Adipocyte (in vitro differentiated cells): ENCODE measurements at regions not wholly inside any gene's neighbourhood (a gene's known extent, or its start where the extent isn't known, plus 50 kb on each side); places are given as distances from the start of the nearest gene placed in this dataset.

Experiments used
- DNase-seq: peaks from one replicate; pipeline ENCODE4 v3.0.0-alpha.2; 2015; ENCODE audit warnings: low read depth
- H3K27me3 ChIP-seq: replicated peaks from 2 replicates; pipeline ENCODE4 v1.7.0; 2013; ENCODE audit warnings: mild to moderate bottlenecking, low read length, moderate library complexity; ENCODE audit not compliant: control insufficient read depth, insufficient read depth
- H3K36me3 ChIP-seq: 2 replicates; pipeline ENCODE4 v1.7.0; 2013; ENCODE audit warnings: low read length, mild to moderate bottlenecking, moderate library complexity; ENCODE audit not compliant: control insufficient read depth, insufficient read depth, severe bottlenecking
- H3K4me1 ChIP-seq: 2 replicates; pipeline ENCODE4 v1.7.0; 2013; ENCODE audit warnings: mild to moderate bottlenecking, low read length, moderate library complexity; ENCODE audit not compliant: control insufficient read depth, insufficient read depth
- H3K4me3 ChIP-seq: 2 replicates; pipeline ENCODE4 v1.7.0; 2013; ENCODE audit warnings: mild to moderate bottlenecking, low read length, moderate library complexity
- H3K9ac ChIP-seq: 2 replicates; pipeline ENCODE4 v1.7.0; 2013; ENCODE audit warnings: mild to moderate bottlenecking, low read length, moderate library complexity
- H3K9me3 ChIP-seq: 2 replicates; pipeline ENCODE4 v1.7.0; 2013; ENCODE audit warnings: mild to moderate bottlenecking, low read length, moderate library complexity; ENCODE audit not compliant: control insufficient read depth

DNA sequence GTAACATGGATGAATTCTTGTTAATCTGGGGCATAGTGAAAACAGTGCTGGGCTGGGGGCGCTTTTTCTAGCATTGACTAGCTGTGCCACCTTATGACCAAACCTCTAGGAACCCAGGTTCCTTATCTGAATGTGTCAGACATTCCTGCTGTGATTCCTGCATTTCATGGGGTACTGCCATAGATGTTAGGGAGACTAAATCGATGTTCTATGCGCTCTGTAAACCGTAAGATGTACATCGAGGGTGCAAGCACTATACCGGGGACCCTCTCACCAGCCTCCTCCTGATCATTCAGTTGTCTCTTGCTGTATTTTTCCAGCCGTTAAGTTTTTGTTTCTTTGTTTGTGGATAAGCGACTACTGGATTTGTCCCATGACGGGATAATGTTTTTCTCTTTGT is 170.9 kb upstream of the PARP11 start:
- no peak overlapping the region for H3K9ac ChIP-seq
- H3K27me3 ChIP-seq, result peaks cover 65% of the 10 kb centered on the region
- H3K36me3 ChIP-seq, result no peaks in the 10 kb centered on the region
- no peak for DNase-seq
- H3K4me3 ChIP-seq, result no peak overlapping the region
- H3K9me3 ChIP-seq, result no peaks in the 10 kb centered on the region
- H3K4me1 ChIP-seq, result no peaks in the 10 kb centered on the region

- H3K9me3 ChIP-seq, result no peaks in the 10 kb centered on the region
- H3K9ac ChIP-seq, result no peak overlapping the region
- peaks cover 12% of the 10 kb centered on the region for H3K4me1 ChIP-seq
- H3K36me3 ChIP-seq, result no peaks in the 10 kb centered on the region
- no peak for DNase-seq
- H3K4me3 ChIP-seq, result no peak overlapping the region
- peaks cover 52% of the 10 kb centered on the region for H3K27me3 ChIP-seq
These were observed 168.1 kb upstream of the PARP11 start for GRCh38 chr12:4041187-4041885.

GRCh38 chr12:4039931-4040330 is 166.7 kb upstream of the PARP11 start:
- no peaks in the 10 kb centered on the region for H3K9me3 ChIP-seq
- no peaks in the 10 kb centered on the region for H3K36me3 ChIP-seq
- H3K9ac ChIP-seq, result no peak overlapping the region
- H3K27me3 ChIP-seq, result peaks cover 43% of the 10 kb centered on the region
- no peak overlapping the region for H3K4me3 ChIP-seq
- H3K4me1 ChIP-seq, result peaks cover 12% of the 10 kb centered on the region
- no peak for DNase-seq

- H3K4me1 ChIP-seq, result peaks cover 22% of the 10 kb centered on the region
- H3K9me3 ChIP-seq, result no peaks in the 10 kb centered on the region
- H3K9ac ChIP-seq, result no peak overlapping the region
- H3K27me3 ChIP-seq, result peaks cover 22% of the 10 kb centered on the region
- peak; percentile 89 for DNase-seq
- H3K4me3 ChIP-seq, result no peak overlapping the region
- no peaks in the 10 kb centered on the region for H3K36me3 ChIP-seq
These were observed 164.6 kb upstream of the PARP11 start for GRCh38 chr12:4037747-4038312.

- H3K4me3 ChIP-seq, result no peak overlapping the region
- no peak overlapping the region for H3K9ac ChIP-seq
- H3K27me3 ChIP-seq, result peaks cover 18% of the 10 kb centered on the region
- H3K36me3 ChIP-seq, result no peaks in the 10 kb centered on the region
- peak; percentile 19 for DNase-seq
- peaks cover 29% of the 10 kb centered on the region for H3K4me1 ChIP-seq
- H3K9me3 ChIP-seq, result no peaks in the 10 kb centered on the region
These were observed 163.6 kb upstream of the PARP11 start for GRCh38 chr12:4036671-4037271.

DNA sequence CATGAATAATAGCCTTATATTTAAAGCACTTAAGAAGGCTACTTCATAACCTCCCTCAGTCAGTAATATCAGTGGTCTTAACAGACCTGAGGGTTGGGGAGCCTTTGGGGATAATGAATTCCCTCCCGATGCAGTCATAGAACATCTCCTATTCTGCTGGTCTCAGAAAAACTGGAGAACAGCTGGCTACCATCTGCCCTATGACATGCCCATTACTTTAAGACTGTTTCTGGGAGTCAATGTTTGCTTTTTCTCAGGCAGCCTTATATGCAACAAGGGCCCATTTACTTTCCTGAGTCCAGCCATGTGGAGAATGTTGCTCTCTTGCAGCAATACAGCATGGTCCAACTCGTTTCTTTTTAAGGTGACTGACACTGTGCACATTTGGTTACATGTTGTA is 161.7 kb upstream of the PARP11 start:
- peaks cover 39% of the 10 kb centered on the region for H3K4me1 ChIP-seq
- H3K27me3 ChIP-seq, result peaks cover 7% of the 10 kb centered on the region
- H3K4me3 ChIP-seq, result no peak overlapping the region
- H3K36me3 ChIP-seq, result no peaks in the 10 kb centered on the region
- DNase-seq, result peak; percentile 37
- no peak overlapping the region for H3K9ac ChIP-seq
- H3K9me3 ChIP-seq, result no peaks in the 10 kb centered on the region

GRCh38 chr12:4032924-4033615 is 159.9 kb upstream of the PARP11 start:
- H3K27me3 ChIP-seq, result peaks cover 2% of the 10 kb centered on the region
- H3K9ac ChIP-seq, result no peak overlapping the region
- H3K9me3 ChIP-seq, result no peaks in the 10 kb centered on the region
- no peaks in the 10 kb centered on the region for H3K36me3 ChIP-seq
- H3K4me1 ChIP-seq, result peaks cover 39% of the 10 kb centered on the region
- H3K4me3 ChIP-seq, result no peak overlapping the region
- DNase-seq, result peak; percentile 40

DNA sequence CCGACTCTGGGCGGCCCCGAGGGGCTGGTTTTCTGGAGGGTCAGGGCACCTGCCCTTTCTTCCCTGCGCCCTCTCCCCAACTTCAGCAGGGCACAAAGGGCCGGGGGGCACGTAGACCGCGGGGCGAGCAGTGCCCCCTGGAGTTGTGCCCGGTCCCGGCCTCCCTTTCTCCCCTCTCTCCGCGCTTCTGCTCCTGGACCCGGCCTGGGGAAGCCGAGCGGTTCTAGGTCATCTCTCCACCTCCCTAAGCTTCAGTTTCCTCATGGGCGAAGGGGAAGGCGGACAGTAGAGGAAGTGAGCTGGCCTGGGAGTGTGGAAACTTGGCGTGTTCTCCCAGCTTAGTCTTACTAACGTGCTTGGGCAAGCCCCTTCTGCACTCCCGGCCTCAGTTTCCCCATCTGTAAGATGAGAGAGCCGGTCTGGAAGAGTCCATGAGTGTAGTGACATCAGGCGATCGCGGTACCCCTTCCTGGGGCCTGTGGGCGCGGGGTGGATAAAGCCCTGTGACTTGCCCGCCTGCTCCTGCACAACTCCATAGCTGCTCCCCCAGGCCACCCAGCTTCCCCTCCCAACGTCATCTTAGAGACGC is 158.6 kb upstream of the PARP11 start:
- H3K9ac ChIP-seq, result peak overlapping the region; percentile 75
- no peaks in the 10 kb centered on the region for H3K36me3 ChIP-seq
- peaks cover 3% of the 10 kb centered on the region for H3K27me3 ChIP-seq
- H3K4me3 ChIP-seq, result peak overlapping the region; percentile 64
- DNase-seq, result no peak
- no peaks in the 10 kb centered on the region for H3K9me3 ChIP-seq
- peaks cover 32% of the 10 kb centered on the region for H3K4me1 ChIP-seq

- H3K4me3 ChIP-seq, result peak overlapping the region; percentile 68
- DNase-seq, result peak; percentile 98
- H3K9ac ChIP-seq, result peak overlapping the region; percentile 82
These were observed 157.9 kb upstream of the PARP11 start for GRCh38 chr12:4030929-4031702.

GRCh38 chr12:4027412-4027811 is 154.2 kb upstream of the PARP11 start:
- Histone ChIP-seq H3K27me3 (peaks cover 9% of the 10 kb centered on the region), H3K4me1 (peaks cover 16% of the 10 kb centered on the region), H3K9me3 (no peaks in the 10 kb centered on the region), H3K4me3 (no peak overlapping the region), H3K36me3 (no peaks in the 10 kb centered on the region), H3K9ac (no peak overlapping the region)
- DNase-seq, result no peak

More at GRCh38 chr12:4030929-4031702, 157.9 kb upstream of the PARP11 start:
- Histone ChIP-seq H3K9me3 (no peaks in the 10 kb centered on the region), H3K4me1 (peaks cover 27% of the 10 kb centered on the region), H3K27me3 (peaks cover 3% of the 10 kb centered on the region), H3K36me3 (no peaks in the 10 kb centered on the region)
